A549 (cell line): ENCODE measurements at regions not wholly inside any gene's neighbourhood (a gene's known extent, or its start where the extent isn't known, plus 50 kb on each side); places are given as distances from the start of the nearest gene placed in this dataset.

ENCODE experiments used
- EHMT2 ChIP-seq: fragments of 200-600 bp; sonication (generic); IDR thresholded peaks from 2 replicates; pipeline ENCODE4 v1.6.1; 2016; ENCODE audit warnings: antibody characterized with exemption, low read depth, mild to moderate bottlenecking, moderate library complexity
- KDM5A ChIP-seq: fragments of 200-600 bp; sonication (generic); IDR thresholded peaks from 2 replicates; pipeline ENCODE4 v1.6.1; 2016; ENCODE audit warnings: antibody characterized with exemption, mild to moderate bottlenecking

GRCh38 chr3:30222441-30222840, 384.0 kb upstream of the TGFBR2 start:
- TF ChIP-seq KDM5A (no peak), EHMT2 (no peak)
